22Rv1 (cell line): ENCODE measurements at regions not wholly inside any gene's neighbourhood (a gene's known extent, or its start where the extent isn't known, plus 50 kb on each side); places are given as distances from the start of the nearest gene placed in this dataset.

ENCODE experiments used
- H3K27ac ChIP-seq: fragments of 450-650 bp; 2 replicates; pipeline ENCODE4 v1.5.1; 2017
- ZFX ChIP-seq: fragments of 450-650 bp; IDR thresholded peaks from 2 replicates; pipeline ENCODE4 v1.6.1; 2017; ENCODE audit warnings: antibody characterized with exemption, borderline replicate concordance
- TF ChIP-seq, protein P1 (sequence below): fragments of 450-650 bp; IDR thresholded peaks from 2 replicates; pipeline ENCODE4 v1.5.1; 2017; ENCODE audit warnings: mild to moderate bottlenecking

DNA sequence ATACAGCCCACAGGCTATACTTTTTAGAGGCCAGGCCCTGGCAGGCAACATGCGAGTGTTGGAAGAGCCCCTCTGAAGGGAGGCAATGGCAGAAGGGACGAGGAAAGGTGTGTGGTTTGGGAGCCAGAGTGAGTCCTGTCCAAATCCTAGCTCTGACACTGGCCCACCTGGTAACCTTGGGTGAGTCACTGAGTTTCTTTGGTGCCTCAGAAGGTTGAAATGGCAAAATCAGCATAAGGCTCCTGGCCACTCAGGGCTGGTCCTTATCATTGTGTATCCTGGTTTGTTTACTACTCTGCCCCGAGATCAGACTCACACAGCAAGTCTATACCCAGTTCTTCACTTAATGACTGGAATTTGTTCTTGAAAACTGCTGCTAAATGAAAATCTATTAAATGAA, 71.4 kb upstream of the TLE3 start:
- no peak overlapping the region for H3K27ac ChIP-seq
- TF ChIP-seq ZFX: no peak
- TF ChIP-seq, protein P1, sequence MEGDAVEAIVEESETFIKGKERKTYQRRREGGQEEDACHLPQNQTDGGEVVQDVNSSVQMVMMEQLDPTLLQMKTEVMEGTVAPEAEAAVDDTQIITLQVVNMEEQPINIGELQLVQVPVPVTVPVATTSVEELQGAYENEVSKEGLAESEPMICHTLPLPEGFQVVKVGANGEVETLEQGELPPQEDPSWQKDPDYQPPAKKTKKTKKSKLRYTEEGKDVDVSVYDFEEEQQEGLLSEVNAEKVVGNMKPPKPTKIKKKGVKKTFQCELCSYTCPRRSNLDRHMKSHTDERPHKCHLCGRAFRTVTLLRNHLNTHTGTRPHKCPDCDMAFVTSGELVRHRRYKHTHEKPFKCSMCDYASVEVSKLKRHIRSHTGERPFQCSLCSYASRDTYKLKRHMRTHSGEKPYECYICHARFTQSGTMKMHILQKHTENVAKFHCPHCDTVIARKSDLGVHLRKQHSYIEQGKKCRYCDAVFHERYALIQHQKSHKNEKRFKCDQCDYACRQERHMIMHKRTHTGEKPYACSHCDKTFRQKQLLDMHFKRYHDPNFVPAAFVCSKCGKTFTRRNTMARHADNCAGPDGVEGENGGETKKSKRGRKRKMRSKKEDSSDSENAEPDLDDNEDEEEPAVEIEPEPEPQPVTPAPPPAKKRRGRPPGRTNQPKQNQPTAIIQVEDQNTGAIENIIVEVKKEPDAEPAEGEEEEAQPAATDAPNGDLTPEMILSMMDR: no peak

DNA sequence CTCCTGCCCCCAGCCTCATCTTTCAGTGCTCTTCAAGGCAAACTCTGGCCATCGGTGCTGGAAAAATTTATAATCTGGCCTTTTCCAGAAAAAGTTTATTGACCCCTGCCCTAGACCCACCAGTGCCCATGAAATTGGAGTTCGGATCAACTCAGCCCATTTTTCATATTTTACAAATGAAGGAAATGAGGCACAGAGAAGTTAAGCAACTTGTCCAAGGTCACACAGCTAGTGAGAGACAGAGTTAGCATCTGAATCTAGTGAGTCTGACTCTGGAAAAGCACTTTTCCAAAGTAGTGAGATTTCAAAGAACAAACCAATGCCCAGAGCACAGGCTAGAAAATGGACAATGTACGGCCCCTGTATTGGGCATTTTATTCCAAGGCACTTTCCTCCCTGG, 69.4 kb upstream of the TLE3 start:
- H3K27ac ChIP-seq: no peak overlapping the region

DNA sequence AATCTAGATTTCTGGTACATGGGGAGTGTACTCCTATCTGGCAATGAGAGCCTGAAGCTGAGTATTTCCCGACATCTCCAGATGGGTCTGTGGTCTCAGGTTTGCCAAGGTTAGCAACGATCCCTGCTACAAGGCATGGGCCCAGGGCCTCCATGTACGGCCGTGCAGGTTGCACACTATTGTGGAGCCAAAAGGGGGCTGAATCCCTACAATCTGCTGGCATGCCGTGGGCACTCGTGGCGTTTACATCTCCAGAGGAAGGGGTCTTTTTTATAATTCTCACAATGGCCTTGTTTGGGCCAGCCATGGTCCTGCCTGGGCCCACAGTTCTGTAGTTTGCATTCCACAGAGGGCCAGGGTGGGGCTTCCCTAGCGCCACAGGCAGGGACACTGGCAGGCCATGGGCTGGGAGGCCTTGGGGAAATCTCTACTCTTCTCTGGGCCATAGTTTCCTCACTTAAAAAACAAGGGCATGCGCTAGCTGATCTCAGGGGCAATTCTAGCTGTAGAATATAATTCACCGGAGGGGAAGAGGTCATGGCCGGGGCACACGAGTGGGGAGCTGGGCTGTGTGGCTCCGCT, 68.9 kb upstream of the TLE3 start:
- TF ChIP-seq, protein P1: no peak
- no peak for TF ChIP-seq ZFX
- no peak overlapping the region for H3K27ac ChIP-seq

More for the DNA sequence above, 69.4 kb upstream of the TLE3 start:
- TF ChIP-seq ZFX: no peak
- TF ChIP-seq, protein P1: no peak

DNA sequence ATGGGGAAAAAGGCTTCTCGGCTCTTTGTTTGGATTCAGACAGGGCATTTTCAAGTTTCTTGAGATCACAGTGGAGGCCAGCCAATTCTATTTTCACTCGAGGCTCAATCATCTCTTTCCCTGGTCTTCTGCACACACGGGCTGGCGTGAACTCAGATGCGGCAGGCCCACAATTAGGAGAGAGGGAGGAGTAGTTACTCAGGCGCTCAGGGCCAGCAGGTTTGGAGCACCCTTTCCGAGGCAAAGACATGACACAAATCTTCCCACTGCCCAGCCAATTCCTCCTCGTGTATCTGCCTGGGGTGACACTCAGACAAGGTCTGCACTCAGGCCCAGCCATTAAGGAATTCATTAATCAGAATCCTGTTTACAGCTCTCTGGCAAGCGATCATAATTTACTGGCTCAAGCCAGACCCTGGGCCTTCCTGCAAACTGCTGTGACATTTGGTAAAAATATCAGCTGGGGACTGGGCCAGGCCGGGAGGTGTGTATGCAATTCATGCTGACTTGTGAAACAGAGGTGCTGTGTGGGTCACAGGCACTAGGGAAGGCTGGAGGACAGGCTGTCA, 68.1 kb upstream of the TLE3 start:
- H3K27ac ChIP-seq: no peak overlapping the region
- TF ChIP-seq, protein P1: no peak
- TF ChIP-seq ZFX: no peak

DNA sequence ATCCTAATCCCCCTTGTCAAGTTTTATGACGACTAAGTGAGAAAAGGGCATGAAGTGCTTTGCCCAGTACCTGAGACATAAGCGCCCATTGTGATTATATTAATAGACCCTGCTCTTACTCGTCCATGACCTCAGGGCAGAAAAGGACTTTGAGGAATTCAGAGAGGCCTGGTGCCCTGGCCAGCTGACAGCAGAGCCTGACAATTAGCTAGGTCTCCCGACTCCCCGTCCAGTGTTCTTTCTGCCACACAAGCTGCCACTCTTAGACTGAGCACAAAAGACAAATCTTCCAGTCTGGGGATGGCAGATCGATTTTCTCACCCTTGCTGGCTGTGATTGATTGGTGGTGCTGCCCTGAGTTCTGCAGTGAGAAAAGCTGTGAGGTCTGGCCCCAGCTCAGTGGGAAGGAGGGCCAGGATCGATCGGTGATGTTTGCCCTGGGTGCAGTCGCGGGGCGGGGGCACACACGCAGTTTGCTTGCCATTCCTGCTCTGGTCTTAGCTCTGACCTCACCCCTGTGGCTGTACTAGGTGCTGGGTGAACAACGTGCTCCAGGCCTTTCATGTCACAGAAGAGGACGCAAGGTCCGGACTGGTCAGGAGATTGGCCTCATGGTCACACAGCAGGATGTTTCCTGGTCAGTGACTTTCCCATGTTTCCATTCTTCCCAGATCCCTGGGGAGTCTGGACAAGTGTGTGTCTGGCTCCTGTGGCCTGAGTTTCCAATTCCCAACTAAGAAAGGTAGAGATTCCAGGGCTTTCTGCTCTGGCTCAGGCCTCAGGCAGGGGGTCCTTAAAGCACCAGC, 67.4 kb upstream of the TLE3 start:
- TF ChIP-seq, protein P1: no peak
- no peak for TF ChIP-seq ZFX
- H3K27ac ChIP-seq: no peak overlapping the region

DNA sequence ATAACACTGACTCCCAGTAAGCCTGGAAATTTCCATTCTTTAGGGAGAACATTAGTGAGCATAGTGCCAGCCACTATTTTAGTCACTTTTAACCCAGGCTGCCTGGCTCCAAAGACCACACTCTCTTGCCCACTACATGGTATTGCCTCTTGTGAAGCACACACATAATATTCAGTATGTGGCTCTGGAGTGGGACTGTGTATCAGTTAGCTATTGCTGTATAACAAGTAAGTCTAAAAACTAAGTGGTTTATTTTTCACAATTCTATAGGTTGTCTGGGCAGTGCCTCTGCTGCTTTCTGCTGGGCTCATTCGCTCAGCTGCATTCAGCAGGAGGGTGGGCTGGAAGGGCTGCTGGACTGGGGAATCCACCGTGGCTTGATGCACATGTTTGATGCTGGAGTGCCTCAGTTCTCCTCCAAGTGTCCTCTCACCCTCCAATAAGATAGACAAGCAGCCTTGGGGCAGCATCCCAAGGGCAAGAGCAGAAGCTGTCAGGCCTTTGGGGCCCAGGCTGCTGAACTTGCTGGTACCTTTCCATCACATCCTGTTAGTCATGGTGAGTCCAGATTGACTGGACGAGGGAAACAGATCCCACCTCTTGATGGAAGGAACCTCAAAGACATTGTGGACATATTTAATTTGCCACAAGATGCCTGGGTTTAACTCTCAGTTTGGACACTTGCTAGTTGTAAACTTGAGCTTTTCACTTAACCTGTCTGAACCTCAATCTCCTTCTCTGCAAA, 66.6 kb upstream of the TLE3 start:
- no peak overlapping the region for H3K27ac ChIP-seq
- no peak for TF ChIP-seq ZFX
- TF ChIP-seq, protein P1: no peak
